ENCODE measurements at regions not wholly inside any gene's neighbourhood (a gene's known extent, or its start where the extent isn't known, plus 50 kb on each side); places are given as distances from the start of the nearest gene placed in this dataset.

GRCh38 chr7:94054130-94054529 lies 50.0 kb upstream of the BET1 start:
- ChIA-PET CTCF (no interaction called here), POLR2A (no interaction called here)
- TF ChIP-seq ZNF384 (IDR thresholded peaks at IDR 0.05) (no peak), BHLHE40 (IDR thresholded peaks at IDR 0.05; ENCODE audit: borderline replicate concordance) (no peak), LEF1 (IDR thresholded peaks at IDR 0.05; ENCODE audit: borderline replicate concordance) (no peak), FOXK2 (IDR thresholded peaks at IDR 0.05) (no peak), ARNT (IDR thresholded peaks at IDR 0.05) (no peak), FOXA1 (IDR thresholded peaks at IDR 0.05) (no peak), SUZ12 (IDR thresholded peaks at IDR 0.05) (no peak), CTBP1 (IDR thresholded peaks at IDR 0.05; ENCODE audit: borderline replicate concordance) (no peak), NFRKB (IDR thresholded peaks at IDR 0.05) (no peak), L3MBTL2 (conservative IDR thresholded peaks at IDR 0.05) (no peak), SP1 (IDR thresholded peaks at IDR 0.05) (no peak), PKNOX1 (IDR thresholded peaks at IDR 0.05) (no peak)
- DNase-seq (ENCODE audit: extremely low spot score), result no peak

GRCh38 chr7:94055963-94056362 lies 51.8 kb upstream of the BET1 start:
- no peak for DNase-seq (ENCODE audit: extremely low spot score)
- TF ChIP-seq L3MBTL2 (conservative IDR thresholded peaks at IDR 0.05) (no peak), FOXM1 (IDR thresholded peaks at IDR 0.05; ENCODE audit: borderline replicate concordance) (no peak), HDGF (IDR thresholded peaks at IDR 0.05; ENCODE audit: borderline replicate concordance) (no peak), ELF4 (IDR thresholded peaks at IDR 0.05) (no peak), NFRKB (IDR thresholded peaks at IDR 0.05) (no peak), CTBP1 (IDR thresholded peaks at IDR 0.05; ENCODE audit: borderline replicate concordance) (no peak), LEF1 (IDR thresholded peaks at IDR 0.05; ENCODE audit: borderline replicate concordance) (no peak), BHLHE40 (IDR thresholded peaks at IDR 0.05; ENCODE audit: borderline replicate concordance) (no peak), ARNT (IDR thresholded peaks at IDR 0.05) (no peak), TARDBP (IDR thresholded peaks at IDR 0.05) (no peak)
- CTCF ChIA-PET, result no interaction called here
- POLR2A ChIA-PET, result no interaction called here

GRCh38 chr7:94056796-94057207 lies 52.6 kb upstream of the BET1 start:
- no peak for DNase-seq (ENCODE audit: extremely low spot score)
- POLR2A ChIA-PET, result no interaction called here
- no peak for TF ChIP-seq PKNOX1 (IDR thresholded peaks at IDR 0.05)
- no peak for TF ChIP-seq LEF1 (IDR thresholded peaks at IDR 0.05; ENCODE audit: borderline replicate concordance)
- TF ChIP-seq ARNT (IDR thresholded peaks at IDR 0.05), result no peak
- TF ChIP-seq FOXM1 (IDR thresholded peaks at IDR 0.05; ENCODE audit: borderline replicate concordance), result no peak
- no peak for TF ChIP-seq ZNF384 (IDR thresholded peaks at IDR 0.05)
- TF ChIP-seq HDGF (IDR thresholded peaks at IDR 0.05; ENCODE audit: borderline replicate concordance), result no peak
- no peak for TF ChIP-seq SUZ12 (IDR thresholded peaks at IDR 0.05)
- TF ChIP-seq ELF4 (IDR thresholded peaks at IDR 0.05), result no peak
- no peak for TF ChIP-seq TARDBP (IDR thresholded peaks at IDR 0.05)
- TF ChIP-seq L3MBTL2 (conservative IDR thresholded peaks at IDR 0.05), result no peak
- TF ChIP-seq FOXK2 (IDR thresholded peaks at IDR 0.05), result no peak
- no peak for TF ChIP-seq FOXA1 (IDR thresholded peaks at IDR 0.05)
- TF ChIP-seq SP1 (IDR thresholded peaks at IDR 0.05), result no peak
- TF ChIP-seq CTBP1 (IDR thresholded peaks at IDR 0.05; ENCODE audit: borderline replicate concordance), result no peak
- CTCF ChIA-PET, result no interaction called here

GRCh38 chr7:94057955-94058354 lies 53.8 kb upstream of the BET1 start:
- ChIA-PET CTCF (no interaction called here), POLR2A (no interaction called here)
- no peak for DNase-seq (ENCODE audit: extremely low spot score)
- TF ChIP-seq ZNF384 (IDR thresholded peaks at IDR 0.05) (no peak), FOXM1 (IDR thresholded peaks at IDR 0.05; ENCODE audit: borderline replicate concordance) (no peak)

- CTCF ChIA-PET, result no interaction called here
- POLR2A ChIA-PET, result no interaction called here
- no peak for TF ChIP-seq NFRKB (IDR thresholded peaks at IDR 0.05)
- TF ChIP-seq FOXK2 (IDR thresholded peaks at IDR 0.05), result no peak
- TF ChIP-seq LEF1 (IDR thresholded peaks at IDR 0.05; ENCODE audit: borderline replicate concordance), result no peak
- no peak for TF ChIP-seq SP1 (IDR thresholded peaks at IDR 0.05)
- TF ChIP-seq FOXA1 (IDR thresholded peaks at IDR 0.05), result no peak
- TF ChIP-seq ZNF384 (IDR thresholded peaks at IDR 0.05), result no peak
- no peak for TF ChIP-seq BHLHE40 (IDR thresholded peaks at IDR 0.05; ENCODE audit: borderline replicate concordance)
- TF ChIP-seq CTBP1 (IDR thresholded peaks at IDR 0.05; ENCODE audit: borderline replicate concordance), result no peak
- no peak for TF ChIP-seq FOXM1 (IDR thresholded peaks at IDR 0.05; ENCODE audit: borderline replicate concordance)
- TF ChIP-seq ARNT (IDR thresholded peaks at IDR 0.05), result no peak
- TF ChIP-seq HDGF (IDR thresholded peaks at IDR 0.05; ENCODE audit: borderline replicate concordance), result no peak
- TF ChIP-seq TARDBP (IDR thresholded peaks at IDR 0.05), result no peak
- TF ChIP-seq PKNOX1 (IDR thresholded peaks at IDR 0.05), result no peak
- TF ChIP-seq ELF4 (IDR thresholded peaks at IDR 0.05), result no peak
- no peak for TF ChIP-seq SUZ12 (IDR thresholded peaks at IDR 0.05)
- TF ChIP-seq L3MBTL2 (conservative IDR thresholded peaks at IDR 0.05), result no peak
- DNase-seq (ENCODE audit: extremely low spot score), result no peak
These were observed 55.6 kb upstream of the BET1 start for GRCh38 chr7:94059746-94060145.

- CTCF ChIA-PET, result no interaction called here
- POLR2A ChIA-PET, result no interaction called here
- DNase-seq (ENCODE audit: extremely low spot score), result no peak
- TF ChIP-seq FOXA1 (IDR thresholded peaks at IDR 0.05) (no peak), LEF1 (IDR thresholded peaks at IDR 0.05; ENCODE audit: borderline replicate concordance) (no peak), BHLHE40 (IDR thresholded peaks at IDR 0.05; ENCODE audit: borderline replicate concordance) (no peak), NFRKB (IDR thresholded peaks at IDR 0.05) (no peak), HDGF (IDR thresholded peaks at IDR 0.05; ENCODE audit: borderline replicate concordance) (no peak), SP1 (IDR thresholded peaks at IDR 0.05) (no peak), L3MBTL2 (conservative IDR thresholded peaks at IDR 0.05) (no peak), TARDBP (IDR thresholded peaks at IDR 0.05) (no peak), FOXK2 (IDR thresholded peaks at IDR 0.05) (no peak), ZNF384 (IDR thresholded peaks at IDR 0.05) (no peak)
These were observed 56.6 kb upstream of the BET1 start for GRCh38 chr7:94060752-94061151.
